ENCODE measurements at regions not wholly inside any gene's neighbourhood (a gene's known extent, or its start where the extent isn't known, plus 50 kb on each side); places are given as distances from the start of the nearest gene placed in this dataset.
"Not testable (repeated sequence)": the region's sequence is repeated elsewhere in the genome, so short reads cannot be mapped to it uniquely, and the experiment has no call there.

- not testable (repeated sequence) for H3K4me1 ChIP-seq (ENCODE audit: control insufficient read depth, insufficient read depth, low read length); H3K27me3 ChIP-seq (ENCODE audit: control insufficient read depth, insufficient read depth, low read length); H3K36me3 ChIP-seq (ENCODE audit: insufficient read depth, low read length); H3K4me2 ChIP-seq (ENCODE audit: low read length); H3K4me3 ChIP-seq (ENCODE audit: low read length); H3K9ac ChIP-seq (ENCODE audit: low read depth, low read length); H3K9me3 ChIP-seq (replicated peaks; ENCODE audit: low read length)
Measured at GRCh38 chr1:194831595-194831994, 1645.2 kb upstream of the B3GALT2 start.

GRCh38 chr1:194830387-194830786 is 1644.0 kb upstream of the B3GALT2 start:
- no peak overlapping the region for H3K9ac ChIP-seq (ENCODE audit: low read depth, low read length)
- H3K4me2 ChIP-seq (ENCODE audit: low read length) = no peak overlapping the region
- no peaks in the 10 kb centered on the region for H3K36me3 ChIP-seq (ENCODE audit: insufficient read depth, low read length)
- no peaks in the 10 kb centered on the region for H3K27me3 ChIP-seq (ENCODE audit: control insufficient read depth, insufficient read depth, low read length)
- H3K9me3 ChIP-seq (replicated peaks; ENCODE audit: low read length) = no peaks in the 10 kb centered on the region
- H3K4me3 ChIP-seq (ENCODE audit: low read length) = no peak overlapping the region
- H3K4me1 ChIP-seq (ENCODE audit: control insufficient read depth, insufficient read depth, low read length) = no peaks in the 10 kb centered on the region

- H3K4me3 ChIP-seq (ENCODE audit: low read length) = no peak overlapping the region
- no peaks in the 10 kb centered on the region for H3K4me1 ChIP-seq (ENCODE audit: control insufficient read depth, insufficient read depth, low read length)
- no peak overlapping the region for H3K4me2 ChIP-seq (ENCODE audit: low read length)
- no peak overlapping the region for H3K9ac ChIP-seq (ENCODE audit: low read depth, low read length)
- H3K27me3 ChIP-seq (ENCODE audit: control insufficient read depth, insufficient read depth, low read length) = no peaks in the 10 kb centered on the region
- no peaks in the 10 kb centered on the region for H3K36me3 ChIP-seq (ENCODE audit: insufficient read depth, low read length)
- no peaks in the 10 kb centered on the region for H3K9me3 ChIP-seq (replicated peaks; ENCODE audit: low read length)
Measured at GRCh38 chr1:194829492-194829891, 1643.1 kb upstream of the B3GALT2 start.

GRCh38 chr1:194825382-194825781 is 1639.0 kb upstream of the B3GALT2 start:
- Histone ChIP-seq H3K9me3 (replicated peaks; ENCODE audit: low read length) (no peaks in the 10 kb centered on the region), H3K9ac (ENCODE audit: low read depth, low read length) (no peak overlapping the region), H3K4me3 (ENCODE audit: low read length) (no peak overlapping the region), H3K4me1 (ENCODE audit: control insufficient read depth, insufficient read depth, low read length) (no peaks in the 10 kb centered on the region), H3K27me3 (ENCODE audit: control insufficient read depth, insufficient read depth, low read length) (no peaks in the 10 kb centered on the region), H3K4me2 (ENCODE audit: low read length) (no peak overlapping the region), H3K36me3 (ENCODE audit: insufficient read depth, low read length) (no peaks in the 10 kb centered on the region)

GRCh38 chr1:194821091-194821490 is 1634.7 kb upstream of the B3GALT2 start:
- H3K9ac ChIP-seq (ENCODE audit: low read depth, low read length) = no peak overlapping the region
- no peak overlapping the region for H3K4me2 ChIP-seq (ENCODE audit: low read length)
- H3K36me3 ChIP-seq (ENCODE audit: insufficient read depth, low read length) = no peaks in the 10 kb centered on the region
- no peaks in the 10 kb centered on the region for H3K4me1 ChIP-seq (ENCODE audit: control insufficient read depth, insufficient read depth, low read length)
- H3K9me3 ChIP-seq (replicated peaks; ENCODE audit: low read length) = no peaks in the 10 kb centered on the region
- no peak overlapping the region for H3K4me3 ChIP-seq (ENCODE audit: low read length)
- no peaks in the 10 kb centered on the region for H3K27me3 ChIP-seq (ENCODE audit: control insufficient read depth, insufficient read depth, low read length)

GRCh38 chr1:194818674-194819073 is 1632.3 kb upstream of the B3GALT2 start:
- Histone ChIP-seq H3K4me2 (ENCODE audit: low read length) (no peak overlapping the region), H3K36me3 (ENCODE audit: insufficient read depth, low read length) (no peaks in the 10 kb centered on the region), H3K9ac (ENCODE audit: low read depth, low read length) (no peak overlapping the region), H3K27me3 (ENCODE audit: control insufficient read depth, insufficient read depth, low read length) (no peaks in the 10 kb centered on the region), H3K9me3 (replicated peaks; ENCODE audit: low read length) (no peaks in the 10 kb centered on the region), H3K4me1 (ENCODE audit: control insufficient read depth, insufficient read depth, low read length) (no peaks in the 10 kb centered on the region), H3K4me3 (ENCODE audit: low read length) (no peak overlapping the region)

- H3K27me3 ChIP-seq (ENCODE audit: control insufficient read depth, insufficient read depth, low read length) = no peaks in the 10 kb centered on the region
- no peaks in the 10 kb centered on the region for H3K9me3 ChIP-seq (replicated peaks; ENCODE audit: low read length)
- H3K4me2 ChIP-seq (ENCODE audit: low read length) = no peak overlapping the region
- H3K4me1 ChIP-seq (ENCODE audit: control insufficient read depth, insufficient read depth, low read length) = no peaks in the 10 kb centered on the region
- H3K4me3 ChIP-seq (ENCODE audit: low read length) = no peak overlapping the region
- no peak overlapping the region for H3K9ac ChIP-seq (ENCODE audit: low read depth, low read length)
- H3K36me3 ChIP-seq (ENCODE audit: insufficient read depth, low read length) = no peaks in the 10 kb centered on the region
Measured at GRCh38 chr1:194816859-194817258, 1630.4 kb upstream of the B3GALT2 start.

- no peak overlapping the region for H3K4me2 ChIP-seq (ENCODE audit: low read length)
- no peaks in the 10 kb centered on the region for H3K36me3 ChIP-seq (ENCODE audit: insufficient read depth, low read length)
- H3K9me3 ChIP-seq (replicated peaks; ENCODE audit: low read length) = no peaks in the 10 kb centered on the region
- no peaks in the 10 kb centered on the region for H3K4me1 ChIP-seq (ENCODE audit: control insufficient read depth, insufficient read depth, low read length)
- H3K9ac ChIP-seq (ENCODE audit: low read depth, low read length) = no peak overlapping the region
- no peaks in the 10 kb centered on the region for H3K27me3 ChIP-seq (ENCODE audit: control insufficient read depth, insufficient read depth, low read length)
- H3K4me3 ChIP-seq (ENCODE audit: low read length) = no peak overlapping the region
Measured at GRCh38 chr1:194813096-194813495, 1626.7 kb upstream of the B3GALT2 start.

GRCh38 chr1:194809665-194810064 is 1623.3 kb upstream of the B3GALT2 start:
- Histone ChIP-seq H3K27me3 (ENCODE audit: control insufficient read depth, insufficient read depth, low read length) (no peaks in the 10 kb centered on the region), H3K4me3 (ENCODE audit: low read length) (no peak overlapping the region), H3K9me3 (replicated peaks; ENCODE audit: low read length) (no peaks in the 10 kb centered on the region), H3K4me2 (ENCODE audit: low read length) (no peak overlapping the region), H3K36me3 (ENCODE audit: insufficient read depth, low read length) (no peaks in the 10 kb centered on the region), H3K9ac (ENCODE audit: low read depth, low read length) (no peak overlapping the region), H3K4me1 (ENCODE audit: control insufficient read depth, insufficient read depth, low read length) (no peaks in the 10 kb centered on the region)

GRCh38 chr1:194809215-194809614 is 1622.8 kb upstream of the B3GALT2 start:
- H3K4me3 ChIP-seq (ENCODE audit: low read length) = no peak overlapping the region
- H3K9me3 ChIP-seq (replicated peaks; ENCODE audit: low read length) = no peaks in the 10 kb centered on the region

GRCh38 chr1:194807530-194808220 is 1621.3 kb upstream of the B3GALT2 start:
- Histone ChIP-seq H3K4me1 (ENCODE audit: control insufficient read depth, insufficient read depth, low read length) (no peaks in the 10 kb centered on the region), H3K4me3 (ENCODE audit: low read length) (no peak overlapping the region), H3K36me3 (ENCODE audit: insufficient read depth, low read length) (no peaks in the 10 kb centered on the region), H3K9me3 (replicated peaks; ENCODE audit: low read length) (no peaks in the 10 kb centered on the region), H3K27me3 (ENCODE audit: control insufficient read depth, insufficient read depth, low read length) (no peaks in the 10 kb centered on the region), H3K9ac (ENCODE audit: low read depth, low read length) (no peak overlapping the region), H3K4me2 (ENCODE audit: low read length) (no peak overlapping the region)

More at GRCh38 chr1:194809215-194809614, 1622.8 kb upstream of the B3GALT2 start:
- Histone ChIP-seq H3K27me3 (ENCODE audit: control insufficient read depth, insufficient read depth, low read length) (no peaks in the 10 kb centered on the region), H3K36me3 (ENCODE audit: insufficient read depth, low read length) (no peaks in the 10 kb centered on the region), H3K4me2 (ENCODE audit: low read length) (no peak overlapping the region), H3K4me1 (ENCODE audit: control insufficient read depth, insufficient read depth, low read length) (no peaks in the 10 kb centered on the region), H3K9ac (ENCODE audit: low read depth, low read length) (no peak overlapping the region)

- Histone ChIP-seq H3K27me3 (ENCODE audit: control insufficient read depth, insufficient read depth, low read length) (no peaks in the 10 kb centered on the region), H3K4me1 (ENCODE audit: control insufficient read depth, insufficient read depth, low read length) (no peaks in the 10 kb centered on the region), H3K9me3 (replicated peaks; ENCODE audit: low read length) (no peaks in the 10 kb centered on the region), H3K9ac (ENCODE audit: low read depth, low read length) (no peak overlapping the region), H3K36me3 (ENCODE audit: insufficient read depth, low read length) (no peaks in the 10 kb centered on the region), H3K4me2 (ENCODE audit: low read length) (no peak overlapping the region), H3K4me3 (ENCODE audit: low read length) (no peak overlapping the region)
Measured at GRCh38 chr1:194802572-194802971, 1616.2 kb upstream of the B3GALT2 start.

Measured in skeletal muscle satellite cell (primary cell).